Panc1 (cell line): ENCODE measurements at regions not wholly inside any gene's neighbourhood (a gene's known extent, or its start where the extent isn't known, plus 50 kb on each side); places are given as distances from the start of the nearest gene placed in this dataset.

ENCODE experiments used
- ATAC-seq: fragments of 200-7000 bp; cut with Tn5 transposase; 2 replicates; pipeline ENCODE4 v1.9.1; 2020; ENCODE audit warnings: mild to moderate bottlenecking, moderate library complexity
- BruUV-seq: library from RNA; stranded (reverse); fragments of 400-500 nt; replicated peaks from 2 replicates; lab custom pipeline; 2021; lab: Mats Ljungman, UMichigan
- CTCF ChIA-PET: fragments of 300-600 bp; sonication (Branson Sonifier 250); formaldehyde crosslinking; loops from one replicate; lab custom pipeline; 2022; ENCODE audit warnings: antibody characterized with exemption; lab: Charles Lee
- POLR2A ChIA-PET: fragments of 300-600 bp; sonication (Branson Sonifier 250); formaldehyde crosslinking; loops from one replicate; lab custom pipeline; 2022; ENCODE audit warnings: antibody characterized with exemption; lab: Charles Lee
- DNase-seq: peaks from one replicate; pipeline ENCODE4 v3.0.0-alpha.2; 2010; ENCODE audit warnings: low read depth, low spot score
- H3K27ac ChIP-seq: 2 replicates; pipeline ENCODE4 v1.5.1; 2011; ENCODE audit warnings: mild to moderate bottlenecking, low read length, inconsistent platforms
- H3K27me3 ChIP-seq: fragments of 200-500 bp; sonication (Bioruptor generic); 2 replicates; pipeline ENCODE4 v1.6.0; 2014; ENCODE audit warnings: low read length, inconsistent platforms; ENCODE audit not compliant: control insufficient read depth, insufficient read depth
- H3K36me3 ChIP-seq: fragments of 200-500 bp; sonication (Bioruptor generic); 2 replicates; pipeline ENCODE4 v1.5.1; 2014; ENCODE audit warnings: inconsistent platforms, mild to moderate bottlenecking, low read length, moderate library complexity; ENCODE audit not compliant: control insufficient read depth, insufficient read depth
- H3K4me1 ChIP-seq: 2 replicates; pipeline ENCODE4 v1.5.1; 2011; ENCODE audit warnings: inconsistent platforms, mild to moderate bottlenecking, low read length, moderate library complexity; ENCODE audit not compliant: control insufficient read depth, insufficient read depth
- H3K4me3 ChIP-seq, 2 experiments: 2 replicates each; pipeline ENCODE4 v1.5.1; 2011 to 2012; ENCODE audit warnings: low read depth in 2 of 2, low read length in 2 of 2, mild to moderate bottlenecking in 2 of 2, inconsistent platforms in 1 of 2, moderate library complexity in 1 of 2
- H3K9me3 ChIP-seq: fragments of 200-500 bp; sonication (Bioruptor generic); 2 replicates; pipeline ENCODE4 v1.5.1; 2014; ENCODE audit warnings: low read depth, mild to moderate bottlenecking, inconsistent platforms, low read length, moderate library complexity; ENCODE audit not compliant: control insufficient read depth, insufficient read depth
- CTCF ChIP-seq: fragments of 450-650 bp; IDR thresholded peaks from 2 replicates; pipeline ENCODE4 v1.5.1; 2017; ENCODE audit warnings: mild to moderate bottlenecking
- POLR2AphosphoS5 ChIP-seq: IDR thresholded peaks from 2 replicates; pipeline ENCODE4 v1.6.1; 2012; ENCODE audit warnings: mild to moderate bottlenecking, low read depth, low read length, moderate library complexity
- REST ChIP-seq, 2 experiments: IDR thresholded peaks; 2 replicates each; pipeline ENCODE4 v1.6.1; 2011 to 2012; ENCODE audit warnings: low read depth in 2 of 2, control low read depth in 1 of 2, low read length in 1 of 2, mild to moderate bottlenecking in 1 of 2, moderate library complexity in 1 of 2; ENCODE audit not compliant: insufficient read depth in 1 of 2
- SIN3A ChIP-seq: IDR thresholded peaks from 2 replicates; pipeline ENCODE4 v1.6.1; 2012; ENCODE audit warnings: low read depth, mild to moderate bottlenecking, low read length, moderate library complexity, borderline replicate concordance; ENCODE audit not compliant: insufficient read depth
- TCF7L2 ChIP-seq: IDR thresholded peaks from 2 replicates; pipeline ENCODE4 v1.6.1; 2011; ENCODE audit warnings: mild to moderate bottlenecking, low read depth, low read length, inconsistent platforms
- in situ Hi-C: cut with HindIII; loops from 2 replicates; pipeline ENCODE4 v1.10.0; 2016; ENCODE audit warnings: low sequenced_read_pairs, low pct_unique_long_range_greater_than_20kb
- intact Hi-C: fragments of 100-400 bp; cut with micrococcal nuclease; formaldehyde crosslinking; loops from one replicate; pipeline ENCODE4 v1.10.0; 2022; ENCODE audit not compliant: unreplicated experiment

- no peak for TF ChIP-seq CTCF
- no peak for TF ChIP-seq SIN3A
- TF ChIP-seq POLR2AphosphoS5: no peak
- no peak for TF ChIP-seq REST (IDR thresholded peaks at IDR 0.05; ENCODE audit: insufficient read depth in 1 of 2, low read depth in 2 of 2, low read length in 1 of 2)
- TF ChIP-seq TCF7L2: no peak
- Histone ChIP-seq H3K4me3 (no peak overlapping the region), H3K9me3 (no peaks in the 10 kb centered on the region), H3K27ac (no peak overlapping the region), H3K27me3 (peaks cover 3% of the 10 kb centered on the region; the same call in 1 of the 2 replicates), H3K4me1 (no peaks in the 10 kb centered on the region), H3K36me3 (no peaks in the 10 kb centered on the region)
- BruUV-seq: no TSS peak
- intact Hi-C loops: no loop called here
- DNase-seq: no peak
- no peak for ATAC-seq
- in situ Hi-C loops: no loop called here
- POLR2A ChIA-PET: no interaction called here
- CTCF ChIA-PET: interaction anchor here (0.7 kb wide), 1 partner anchor 24 kb away, joined by 3 read pairs; no protein-coding TSS in a partner anchor
These were observed 97.7 kb upstream of the BACE2 start for GRCh38 chr21:41070284-41070683.

GRCh38 chr21:41071258-41072171, 96.4 kb upstream of the BACE2 start:
- Histone ChIP-seq H3K4me3 (no peak overlapping the region), H3K9me3 (no peaks in the 10 kb centered on the region), H3K27me3 (peaks cover 3% of the 10 kb centered on the region; the same call in 1 of the 2 replicates), H3K27ac (no peak overlapping the region), H3K36me3 (no peaks in the 10 kb centered on the region), H3K4me1 (no peaks in the 10 kb centered on the region)
- no peak for DNase-seq
- ATAC-seq: no peak
- ChIA-PET CTCF (no interaction called here), POLR2A (no interaction called here)
- TF ChIP-seq TCF7L2 (no peak), CTCF (0 out of 2 replicates have a peak, but pooled peaks have one; percentile 9), POLR2AphosphoS5 (no peak)
- no TSS peak for BruUV-seq
- in situ Hi-C loops: no loop called here
- intact Hi-C loops: no loop called here
